HG02759 (cell line): ENCODE measurements at regions not wholly inside any gene's neighbourhood (a gene's known extent, or its start where the extent isn't known, plus 50 kb on each side); places are given as distances from the start of the nearest gene placed in this dataset.

Source experiments
- ATAC-seq: cut with Tn5 transposase; IDR thresholded peaks from one replicate; pipeline ENCODE4 v1.9.1; 2021; ENCODE audit warnings: mild to moderate bottlenecking, moderate library complexity; ENCODE audit not compliant: unreplicated experiment

DNA sequence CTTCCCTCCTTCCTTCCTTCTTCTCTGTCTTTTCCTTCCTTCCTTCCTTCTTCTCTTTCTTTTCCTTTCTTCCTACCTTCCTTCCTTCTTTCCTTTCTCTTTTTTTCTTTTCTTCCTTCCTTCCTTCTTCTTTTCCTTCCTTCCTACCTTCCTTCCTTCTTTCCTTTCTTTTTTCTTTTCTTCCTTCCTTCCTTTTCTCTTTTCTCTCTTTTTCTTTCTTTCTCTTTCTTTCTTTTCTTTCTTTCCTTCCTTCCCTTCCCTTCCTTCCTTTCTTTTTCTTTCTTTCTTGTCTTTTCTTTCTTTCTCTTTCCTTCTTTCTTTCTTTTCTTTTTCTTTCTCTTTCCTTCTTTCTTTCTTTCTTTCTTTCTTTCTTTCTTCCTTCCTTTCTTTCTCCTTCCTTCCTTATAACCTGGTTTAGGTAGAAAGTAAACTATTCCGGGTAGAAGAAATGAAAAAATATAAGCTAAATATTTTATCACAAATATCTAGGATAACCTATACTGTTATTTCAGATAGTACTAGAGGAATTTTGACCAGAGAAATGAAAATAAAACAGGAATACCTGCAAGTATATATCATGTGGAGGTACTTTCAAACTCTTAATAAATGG, 1741.8 kb upstream of the CDH9 start:
- ATAC-seq, result no peak

DNA sequence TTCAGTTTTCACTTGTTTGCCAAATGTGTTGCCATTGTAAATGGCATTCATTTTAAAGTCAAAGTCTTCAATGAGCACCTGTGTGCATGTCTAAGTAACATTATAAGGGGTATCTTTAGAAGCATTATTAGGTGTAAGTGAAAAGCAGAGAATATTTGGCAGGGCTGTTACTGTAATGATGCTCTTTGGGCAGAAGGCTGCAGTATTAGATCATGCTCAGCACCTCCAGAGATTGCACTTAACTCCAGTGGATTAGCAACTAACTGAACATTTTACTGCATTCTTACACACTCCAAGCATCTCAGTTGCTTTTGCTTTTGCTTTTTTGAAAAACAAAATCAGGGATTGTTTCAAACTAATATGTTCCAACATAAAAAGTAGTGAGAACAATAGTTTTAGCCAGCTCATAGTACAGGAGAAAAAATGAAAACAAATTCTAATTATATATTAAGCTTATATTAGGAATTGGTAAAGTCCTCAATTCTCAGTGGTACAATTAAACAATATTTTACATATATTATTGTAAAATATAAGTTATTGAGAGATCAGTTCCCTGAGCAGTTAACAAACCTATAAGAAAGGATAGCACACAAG, 1740.9 kb upstream of the CDH9 start:
- no peak for ATAC-seq

DNA sequence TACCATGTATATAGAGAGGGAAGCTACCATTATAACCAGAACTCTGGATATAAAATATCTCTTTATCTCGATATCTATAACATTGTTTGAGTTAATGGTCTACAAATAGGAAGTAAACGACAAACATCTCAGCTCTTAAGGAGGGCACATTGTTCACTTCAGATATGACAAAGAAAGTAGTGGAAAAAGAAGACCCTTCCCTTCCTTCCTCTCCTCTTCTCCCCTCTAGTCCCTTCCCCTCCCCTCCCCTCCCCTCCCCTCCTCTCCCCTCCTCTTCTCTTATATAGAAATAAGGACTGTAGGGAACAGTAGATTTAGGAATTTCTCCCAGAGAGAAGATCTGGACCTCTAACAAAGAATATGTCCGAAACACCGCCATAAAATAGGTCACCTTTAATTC, 1731.9 kb upstream of the CDH9 start:
- ATAC-seq, result no peak

DNA sequence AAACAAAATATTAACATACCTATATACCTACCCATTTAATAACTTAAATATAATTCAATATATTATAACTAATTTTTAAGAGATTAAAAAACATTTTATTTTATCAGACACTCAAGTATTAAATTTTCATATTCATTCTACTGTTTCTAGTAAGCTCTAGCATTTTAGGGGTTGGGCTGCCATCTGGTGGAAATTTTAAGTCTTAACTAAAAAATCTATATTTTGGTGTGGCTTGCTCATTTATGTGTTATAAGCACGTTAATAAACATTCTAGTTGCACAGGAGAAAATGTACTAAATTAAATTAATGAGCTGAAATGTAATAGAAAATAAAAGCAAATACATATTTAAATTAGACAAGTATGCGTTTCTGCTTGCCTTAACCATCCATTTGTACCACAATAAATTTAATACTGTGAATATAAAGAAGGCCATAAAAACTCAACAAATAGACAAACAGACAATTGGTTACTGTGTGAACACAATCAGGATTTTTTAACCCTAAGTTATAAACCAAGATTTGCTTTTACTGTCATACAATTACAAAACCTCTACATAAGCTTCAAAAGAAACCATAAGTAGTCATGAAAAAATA, 1728.3 kb upstream of the CDH9 start:
- ATAC-seq, result no peak

DNA sequence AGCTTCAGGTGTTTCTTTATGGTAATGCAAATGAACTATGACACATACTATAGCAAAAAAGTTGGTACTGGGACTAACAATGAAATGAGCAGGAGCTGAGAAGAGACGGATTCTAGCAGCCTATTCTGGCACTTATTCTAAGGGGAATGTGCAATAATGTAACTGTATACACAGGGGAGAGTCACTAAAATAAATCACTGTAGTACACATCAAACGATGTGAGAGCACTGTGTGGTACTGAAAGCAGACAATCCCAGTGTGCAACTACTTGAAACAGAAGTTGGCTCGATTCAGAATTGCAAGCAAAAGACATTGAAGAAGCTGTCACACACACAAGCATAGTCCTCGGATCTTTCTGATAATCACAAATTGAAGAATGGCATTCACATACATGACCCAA, 1713.0 kb upstream of the CDH9 start:
- ATAC-seq, result no peak

DNA sequence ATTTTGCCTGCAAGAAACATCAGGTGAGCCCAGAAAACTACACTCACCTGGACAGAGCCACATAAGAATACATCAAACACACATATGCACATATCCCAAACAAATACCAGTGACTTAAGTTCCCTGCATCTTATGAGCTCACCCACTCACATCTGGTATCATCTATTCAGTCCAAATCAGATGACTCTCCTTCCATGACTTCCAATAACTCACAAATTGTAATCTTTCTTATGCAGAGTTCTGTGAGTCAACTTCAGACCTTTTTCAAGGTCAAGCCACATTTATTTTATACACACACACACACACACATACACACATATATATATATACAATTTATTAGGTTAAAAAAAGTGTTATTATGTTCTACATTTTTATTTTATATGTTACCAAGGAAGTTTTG, 1711.9 kb upstream of the CDH9 start:
- ATAC-seq, result no peak

DNA sequence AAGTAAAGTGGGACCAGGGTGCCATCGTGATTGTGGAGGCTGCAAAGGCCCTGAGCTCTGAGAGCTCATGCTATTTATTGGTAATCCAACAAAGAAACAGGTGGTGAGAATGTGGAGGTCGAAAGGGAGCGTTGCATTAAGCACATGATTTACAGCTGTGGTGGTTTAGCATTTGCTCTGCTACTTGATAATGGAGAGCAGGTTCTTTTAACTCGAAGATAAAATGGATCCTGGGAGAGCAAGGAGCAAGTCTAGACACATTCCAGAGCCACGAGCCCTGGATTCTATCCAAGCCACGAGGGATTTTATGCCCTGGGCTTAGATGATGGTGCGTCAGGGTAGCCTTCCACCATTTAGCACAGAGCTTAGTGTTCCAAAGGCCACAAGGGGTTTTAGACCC, 1710.1 kb upstream of the CDH9 start:
- ATAC-seq, result no peak

DNA sequence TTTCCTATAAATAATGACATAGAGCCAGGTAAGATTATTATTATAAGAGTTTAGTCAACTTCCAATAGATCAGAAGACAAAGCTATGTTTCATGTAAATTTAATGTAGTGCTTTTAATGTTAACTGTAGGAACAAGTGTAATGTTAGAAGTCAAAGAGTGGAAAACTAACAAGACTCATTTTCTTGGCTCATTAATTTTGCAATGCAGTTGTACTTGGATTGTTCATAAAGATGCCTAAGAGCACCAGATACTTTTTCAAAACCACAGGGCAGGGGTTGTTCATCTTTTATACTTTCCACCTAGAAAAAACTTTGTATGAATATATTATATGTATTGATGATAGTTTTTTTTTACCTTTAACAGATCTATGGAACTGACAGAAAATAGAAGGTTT, 1705.3 kb upstream of the CDH9 start:
- no peak for ATAC-seq

DNA sequence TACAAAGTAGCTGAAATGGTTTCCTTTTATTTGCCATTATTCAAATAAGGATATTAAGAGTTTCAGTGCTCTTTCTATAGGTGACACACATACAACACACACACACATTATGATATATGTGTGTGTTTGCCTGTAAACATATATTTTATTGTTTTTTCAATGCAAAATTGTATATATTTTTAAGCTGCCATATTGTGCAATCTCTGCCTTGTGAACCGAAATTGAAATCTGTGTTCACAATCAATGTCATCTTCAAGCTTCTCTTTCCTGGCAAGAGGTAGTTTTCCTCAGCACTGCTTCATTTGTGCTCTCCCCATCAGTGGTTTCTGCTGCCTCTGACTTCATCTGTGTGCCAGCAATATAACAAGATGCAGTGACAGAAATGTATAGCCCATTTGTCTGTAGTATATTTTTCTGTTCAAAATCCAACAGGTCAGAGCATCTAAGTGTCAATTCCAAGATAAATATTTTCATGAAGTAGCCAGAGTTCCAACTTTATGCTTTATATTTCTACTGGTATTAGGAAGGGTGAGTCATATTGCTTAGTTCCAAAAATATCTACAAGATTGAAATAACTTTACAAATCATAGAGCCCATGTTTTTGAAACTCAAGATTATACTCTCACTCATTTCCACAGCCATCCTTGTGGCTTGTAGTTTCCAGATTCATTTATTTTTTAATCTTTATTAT, 1704.8 kb upstream of the CDH9 start:
- ATAC-seq, result no peak

DNA sequence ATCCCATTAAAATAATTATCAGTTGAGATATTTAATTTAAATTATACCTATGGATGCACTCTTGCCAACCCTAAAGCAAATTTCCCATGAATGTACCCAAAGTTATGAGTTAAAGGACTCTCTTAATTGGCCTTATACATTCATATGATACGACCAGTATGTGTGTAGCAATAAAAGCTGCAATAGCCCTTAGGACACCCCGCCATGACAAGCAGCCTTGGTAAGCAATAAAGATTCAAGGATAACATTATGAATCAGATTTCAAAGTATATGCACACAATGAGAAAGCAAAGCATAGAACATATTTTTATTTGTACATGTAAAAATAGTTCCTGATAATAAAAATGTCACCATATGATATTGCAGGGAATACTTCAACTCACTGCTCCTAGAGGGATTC, 1699.3 kb upstream of the CDH9 start:
- ATAC-seq, result no peak

DNA sequence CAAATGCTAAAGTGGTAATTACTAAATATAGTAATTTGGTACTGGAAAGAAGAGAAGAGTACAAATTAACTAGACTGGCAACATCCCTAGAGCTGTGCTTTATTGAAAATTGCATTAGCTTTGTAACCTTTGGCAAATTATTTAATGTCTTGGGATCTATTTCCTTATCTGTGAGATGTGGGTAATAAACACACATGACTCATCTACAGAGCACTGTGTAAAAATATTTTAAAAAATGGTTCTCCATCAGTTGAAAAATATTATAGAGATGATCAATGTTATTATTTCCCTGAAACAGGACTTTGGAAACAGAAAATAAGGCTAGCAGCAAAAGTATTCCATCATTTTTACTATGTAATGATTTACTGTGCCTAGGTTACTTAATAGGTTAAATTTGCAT, 1698.8 kb upstream of the CDH9 start:
- no peak for ATAC-seq

DNA sequence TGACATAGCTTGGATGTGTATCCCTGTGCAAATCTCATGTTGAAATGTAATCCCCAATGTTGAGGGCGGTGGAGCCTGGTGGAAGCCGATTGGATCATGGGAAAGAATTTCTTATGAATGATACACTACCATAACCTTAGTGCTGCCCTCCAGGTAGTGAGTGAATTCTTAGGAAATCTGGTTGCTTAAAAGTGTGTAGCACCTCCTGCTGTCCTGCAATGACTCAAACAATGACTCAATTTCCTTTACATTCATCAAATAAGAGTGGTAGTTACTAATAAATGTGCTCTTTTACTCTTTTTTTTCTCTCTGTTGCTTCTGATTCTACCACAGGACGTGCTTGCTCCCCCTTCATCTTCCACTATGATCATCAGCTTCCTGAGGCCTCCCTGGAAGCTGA, 1696.0 kb upstream of the CDH9 start:
- ATAC-seq, result no peak

DNA sequence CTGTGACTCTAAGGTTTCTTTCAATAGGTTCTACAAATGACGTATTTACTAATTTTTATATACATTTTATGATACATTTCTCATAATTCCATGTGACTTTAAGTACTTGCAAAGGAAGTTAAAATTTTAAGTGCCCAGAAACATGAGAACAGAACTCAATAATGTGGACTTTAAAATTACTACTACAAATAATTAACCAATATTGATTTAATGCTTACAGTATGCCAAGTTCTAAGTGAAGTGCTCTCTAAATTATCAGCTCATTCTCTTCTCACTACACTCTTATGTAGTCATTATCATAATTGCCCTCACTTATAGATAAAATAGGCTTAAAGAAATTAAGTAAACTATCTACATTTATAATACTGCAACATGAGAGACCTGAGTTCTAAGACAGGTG, 1690.7 kb upstream of the CDH9 start:
- no peak for ATAC-seq

DNA sequence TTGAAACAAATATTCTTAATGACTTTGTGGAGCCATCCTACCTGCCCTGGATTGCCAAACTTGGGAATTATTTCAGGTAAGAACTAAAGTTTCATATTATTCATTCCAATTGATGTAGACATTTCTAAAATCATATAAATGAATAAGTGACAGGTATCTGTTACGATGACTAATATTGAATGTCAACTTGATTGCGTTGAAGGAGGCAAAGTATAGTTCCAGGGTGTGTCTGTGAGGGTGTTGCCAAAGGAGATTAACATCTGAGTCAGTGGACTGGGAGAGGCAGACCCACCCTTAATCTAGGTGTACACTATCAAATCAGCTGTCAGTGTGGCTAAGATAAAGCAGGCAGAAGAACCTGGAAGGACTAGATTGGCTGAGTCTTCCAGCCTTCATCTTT, 1688.4 kb upstream of the CDH9 start:
- ATAC-seq, result no peak

DNA sequence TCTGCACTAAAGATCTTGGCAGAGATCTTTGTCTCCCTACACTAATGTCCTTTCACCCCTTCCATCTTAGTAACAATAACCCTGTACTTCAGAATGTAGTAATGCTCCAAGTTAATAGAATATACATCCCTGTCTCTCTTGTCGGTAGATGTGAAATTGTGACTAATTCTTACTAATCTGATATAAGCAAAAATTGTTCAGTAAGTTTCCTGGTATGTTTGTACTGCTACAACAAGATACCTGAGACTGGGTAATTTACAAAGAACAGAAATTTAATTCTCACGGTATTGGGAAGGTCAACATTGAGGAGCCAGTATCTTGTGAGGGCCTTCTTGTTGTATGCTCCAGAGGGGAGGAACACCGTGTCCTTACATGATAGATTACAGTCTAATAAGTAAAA, 1686.6 kb upstream of the CDH9 start:
- ATAC-seq, result no peak

DNA sequence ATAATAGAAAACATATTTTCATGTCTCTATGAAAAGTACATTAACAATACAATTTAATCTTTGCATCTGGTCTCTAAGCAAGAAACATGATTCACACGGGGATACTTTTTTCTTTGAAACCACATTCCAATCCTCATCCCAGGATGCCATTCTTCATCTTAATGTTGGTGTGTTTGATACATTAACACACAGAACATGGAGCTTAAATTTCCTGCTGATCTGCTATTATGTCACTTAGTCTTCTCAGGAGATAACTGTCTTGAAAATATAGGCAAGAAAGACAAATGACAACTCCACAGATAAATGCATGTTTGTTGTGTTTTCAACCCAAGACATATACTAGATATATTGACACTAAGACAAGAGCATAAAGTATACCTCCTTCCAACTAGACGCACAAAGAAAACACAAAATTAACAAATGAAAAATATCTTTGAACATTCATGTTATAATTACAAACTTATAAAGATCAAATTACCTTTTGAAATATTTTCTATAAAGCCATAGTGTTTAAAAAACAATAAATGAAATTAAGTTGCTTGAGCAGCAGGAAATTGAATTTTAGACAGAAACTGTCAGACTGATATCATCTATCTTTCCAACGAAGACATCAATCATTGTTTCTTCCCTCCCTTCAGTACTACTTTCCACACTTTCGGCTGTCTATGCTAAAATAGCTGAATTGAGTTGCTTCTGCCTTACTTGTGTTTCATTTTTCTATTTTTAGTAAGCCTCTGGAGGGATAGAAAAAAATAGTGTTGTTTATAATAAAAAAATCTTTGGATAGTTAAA, 1676.7 kb upstream of the CDH9 start:
- ATAC-seq, result no peak

DNA sequence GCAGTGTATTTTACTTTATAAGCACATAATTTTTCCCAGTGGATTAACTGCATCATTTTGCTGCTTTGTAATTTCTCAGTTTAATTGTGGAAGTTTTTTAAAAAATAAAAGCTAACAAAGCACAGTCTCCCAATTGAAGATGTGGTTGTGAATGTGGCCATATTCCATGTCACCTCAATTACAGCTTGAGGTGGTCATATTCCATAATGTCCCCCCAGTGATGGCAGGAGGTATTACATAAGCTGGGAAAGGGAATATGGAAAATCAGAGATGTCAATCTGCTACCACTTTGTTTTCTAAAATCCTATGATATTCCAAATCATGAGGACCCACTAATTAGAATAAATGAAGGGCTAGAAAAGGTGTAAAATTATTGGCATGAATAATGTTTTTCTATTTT, 1672.0 kb upstream of the CDH9 start:
- ATAC-seq, result no peak

DNA sequence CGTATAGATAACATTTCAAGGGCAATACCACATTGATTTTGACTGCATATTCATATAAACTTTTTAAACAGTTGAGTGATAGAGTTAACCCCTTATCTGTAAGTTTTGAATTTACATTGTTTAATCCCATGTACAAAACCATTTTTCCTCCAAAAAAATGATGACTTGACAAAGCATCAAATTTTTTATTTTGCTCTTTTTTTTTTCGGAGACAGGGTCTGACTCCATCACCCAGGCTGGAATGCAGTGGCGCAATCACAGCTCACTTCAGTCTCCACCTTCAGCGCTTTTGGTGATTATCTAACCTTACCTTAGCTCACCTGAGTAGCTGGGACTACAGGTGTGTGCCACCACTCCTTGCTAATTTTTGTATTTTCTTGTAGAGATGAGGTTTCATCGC, 1670.1 kb upstream of the CDH9 start:
- ATAC-seq, result no peak

DNA sequence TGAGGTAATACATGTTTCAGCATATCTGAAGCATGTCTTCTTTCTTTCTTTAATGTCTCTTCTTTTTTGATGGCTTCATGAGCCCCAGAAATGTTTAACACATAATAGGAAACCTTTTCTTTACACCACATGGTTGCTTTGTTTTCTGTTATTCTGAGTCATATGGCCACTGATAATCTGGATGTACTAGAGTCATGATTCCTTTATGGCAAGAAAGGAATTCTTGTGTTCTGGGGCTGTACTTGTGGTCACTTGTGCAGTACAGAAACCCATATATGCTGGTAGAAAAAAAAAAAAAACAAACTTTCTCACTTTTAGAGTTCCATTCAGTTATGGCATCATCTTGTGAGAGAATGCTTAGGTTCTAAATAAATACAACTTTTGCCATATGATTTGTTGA, 1669.3 kb upstream of the CDH9 start:
- no peak for ATAC-seq

DNA sequence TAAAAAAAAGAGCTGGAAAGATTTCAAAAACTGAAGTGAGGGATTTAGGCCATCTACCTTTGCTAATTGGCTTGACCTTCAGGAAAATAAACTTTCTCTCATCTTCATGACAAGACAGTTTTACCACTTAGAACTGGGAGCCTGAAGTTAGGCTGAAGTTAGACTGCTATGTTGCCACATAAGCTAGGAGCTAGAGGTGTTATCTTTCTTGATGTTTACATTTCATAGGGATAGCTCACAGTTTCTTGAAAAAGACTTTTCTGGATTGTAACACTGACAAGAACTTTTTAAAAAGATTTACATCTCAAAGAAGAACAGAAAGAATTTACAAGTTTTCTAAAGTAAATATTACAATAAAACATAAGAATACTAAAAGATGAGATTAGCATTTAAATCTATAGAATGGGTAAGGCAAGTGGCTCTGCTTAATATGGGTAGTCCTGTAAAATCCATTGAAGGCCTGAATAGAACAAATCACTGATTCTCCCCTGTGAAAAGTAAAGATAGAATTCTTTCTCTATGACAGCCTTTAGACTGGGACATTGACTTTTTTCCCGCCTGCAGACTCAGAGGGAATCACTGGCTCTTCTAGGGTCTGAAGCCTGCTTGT, 1665.4 kb upstream of the CDH9 start:
- ATAC-seq, result no peak

DNA sequence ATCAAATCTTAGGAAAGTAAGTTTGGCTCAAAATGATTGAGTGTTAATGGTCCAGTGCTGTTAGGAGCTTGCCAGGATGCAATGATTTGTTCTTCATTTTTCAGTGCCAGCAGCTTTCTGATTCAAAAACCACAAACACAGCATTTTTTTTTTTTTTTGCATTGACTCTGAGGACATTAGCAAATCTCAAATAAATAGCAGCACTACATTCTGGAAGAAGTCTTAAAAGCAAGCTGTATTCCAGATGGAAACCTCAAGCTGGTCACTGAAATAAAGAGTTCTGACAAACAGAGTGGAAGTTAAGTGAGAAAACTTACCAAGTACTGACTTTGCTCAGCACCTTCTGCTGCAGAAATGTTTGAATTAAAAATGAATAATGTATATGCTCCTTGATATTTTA, 1653.1 kb upstream of the CDH9 start:
- no peak for ATAC-seq
